OCI-LY1 (cell line): ENCODE measurements at regions not wholly inside any gene's neighbourhood (a gene's known extent, or its start where the extent isn't known, plus 50 kb on each side); places are given as distances from the start of the nearest gene placed in this dataset.

Experiments
- EZH2 ChIP-seq: fragments of 200-600 bp; sonication (generic), shearing (Covaris generic); IDR thresholded peaks from 2 replicates; pipeline ENCODE4 v1.8.0; 2017; ENCODE audit warnings: borderline replicate concordance, mixed run types, mild to moderate bottlenecking, antibody characterized with exemption, low read length, moderate library complexity, mixed read lengths
- TF ChIP-seq, protein P1 (sequence below): fragments of 200-600 bp; sonication (generic), shearing (Covaris generic); IDR thresholded peaks from 2 replicates; pipeline ENCODE4 v1.5.1; 2017; ENCODE audit warnings: mild to moderate bottlenecking, antibody characterized with exemption, low read length, moderate library complexity, mixed read lengths

DNA sequence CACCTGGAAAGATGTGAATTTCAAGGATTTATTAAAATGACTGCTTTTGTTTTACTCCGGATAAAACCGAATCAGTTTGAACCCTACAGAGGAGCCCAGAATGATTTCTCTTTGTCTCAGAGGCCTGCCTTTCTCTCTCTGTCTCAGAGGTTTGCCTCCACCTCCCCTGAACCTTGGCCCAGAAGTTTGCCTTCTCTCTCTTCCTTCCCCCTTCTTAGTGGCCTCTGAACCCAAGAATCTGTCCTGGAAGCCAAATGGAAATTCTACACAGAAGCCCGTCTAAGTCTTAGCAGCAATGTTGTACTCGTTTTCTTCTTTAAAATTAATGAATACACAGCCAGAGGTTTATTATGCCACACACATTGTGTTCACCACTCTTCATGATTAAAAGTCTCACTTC, 200.7 kb downstream of the SOCS6 start:
- TF ChIP-seq, protein P1, sequence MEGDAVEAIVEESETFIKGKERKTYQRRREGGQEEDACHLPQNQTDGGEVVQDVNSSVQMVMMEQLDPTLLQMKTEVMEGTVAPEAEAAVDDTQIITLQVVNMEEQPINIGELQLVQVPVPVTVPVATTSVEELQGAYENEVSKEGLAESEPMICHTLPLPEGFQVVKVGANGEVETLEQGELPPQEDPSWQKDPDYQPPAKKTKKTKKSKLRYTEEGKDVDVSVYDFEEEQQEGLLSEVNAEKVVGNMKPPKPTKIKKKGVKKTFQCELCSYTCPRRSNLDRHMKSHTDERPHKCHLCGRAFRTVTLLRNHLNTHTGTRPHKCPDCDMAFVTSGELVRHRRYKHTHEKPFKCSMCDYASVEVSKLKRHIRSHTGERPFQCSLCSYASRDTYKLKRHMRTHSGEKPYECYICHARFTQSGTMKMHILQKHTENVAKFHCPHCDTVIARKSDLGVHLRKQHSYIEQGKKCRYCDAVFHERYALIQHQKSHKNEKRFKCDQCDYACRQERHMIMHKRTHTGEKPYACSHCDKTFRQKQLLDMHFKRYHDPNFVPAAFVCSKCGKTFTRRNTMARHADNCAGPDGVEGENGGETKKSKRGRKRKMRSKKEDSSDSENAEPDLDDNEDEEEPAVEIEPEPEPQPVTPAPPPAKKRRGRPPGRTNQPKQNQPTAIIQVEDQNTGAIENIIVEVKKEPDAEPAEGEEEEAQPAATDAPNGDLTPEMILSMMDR = no peak
- no peak for TF ChIP-seq EZH2
